ENCODE measurements at regions not wholly inside any gene's neighbourhood (a gene's known extent, or its start where the extent isn't known, plus 50 kb on each side); places are given as distances from the start of the nearest gene placed in this dataset.

DNA sequence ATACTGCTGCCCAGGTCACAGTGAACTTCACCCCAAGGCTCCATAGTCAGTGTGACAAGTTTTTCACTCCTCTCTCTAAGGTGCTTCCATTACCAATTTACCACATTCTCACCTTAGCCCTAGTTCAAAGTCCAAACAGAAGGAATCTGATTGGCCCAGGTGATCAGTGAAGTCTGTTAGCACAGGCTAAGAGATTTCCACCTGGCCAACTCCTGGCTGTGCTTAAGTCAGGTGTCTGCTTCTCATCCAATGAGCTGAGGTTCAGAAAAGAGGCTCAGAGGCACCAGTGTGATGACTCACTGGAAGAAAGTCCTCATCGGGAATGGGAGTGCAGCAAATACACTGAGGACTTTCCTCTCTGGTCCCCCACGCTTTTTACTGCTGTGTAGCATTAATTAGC lies 164.4 kb upstream of the MGAT5 start:
- DNase-seq, result no peak

DNA sequence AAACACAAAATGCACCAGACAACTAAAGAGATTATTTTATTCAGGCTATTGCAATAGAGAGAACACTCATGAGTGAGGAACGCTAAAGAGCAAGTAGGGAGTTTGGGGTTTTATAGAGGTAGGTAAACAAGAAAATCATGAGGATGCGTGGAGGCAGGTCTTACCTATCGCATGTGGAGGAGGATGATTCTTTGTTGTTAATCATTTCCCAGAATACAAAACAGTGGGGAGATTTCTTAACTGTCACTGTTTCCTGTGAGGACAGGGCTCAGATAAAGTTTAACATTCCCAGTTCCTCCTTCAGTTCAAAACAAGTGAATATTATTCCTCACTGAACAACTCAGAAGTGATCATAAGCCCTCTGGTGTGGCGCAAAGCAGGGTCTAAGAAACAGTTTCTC lies 156.1 kb upstream of the MGAT5 start:
- DNase-seq, result no peak

DNA sequence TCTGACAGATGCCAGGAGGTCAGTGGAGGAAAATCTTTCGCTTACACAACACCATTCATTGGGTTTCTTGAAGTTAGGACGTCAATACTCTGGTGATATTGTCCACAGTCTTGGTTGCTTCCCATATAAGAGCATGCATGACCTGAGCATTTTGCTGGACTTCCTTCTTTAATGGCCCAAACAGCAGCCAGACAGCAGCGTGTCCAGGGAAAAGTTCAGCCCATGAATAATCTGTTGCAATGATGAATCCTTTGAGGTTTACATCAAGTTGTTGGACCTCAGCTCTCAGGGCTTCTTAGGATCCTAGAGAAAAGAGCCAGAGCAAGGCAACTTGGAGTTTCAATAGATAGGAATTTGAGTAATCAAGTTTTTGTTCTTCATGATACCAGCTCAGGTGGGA lies 155.6 kb upstream of the MGAT5 start:
- DNase-seq, result no peak

DNA sequence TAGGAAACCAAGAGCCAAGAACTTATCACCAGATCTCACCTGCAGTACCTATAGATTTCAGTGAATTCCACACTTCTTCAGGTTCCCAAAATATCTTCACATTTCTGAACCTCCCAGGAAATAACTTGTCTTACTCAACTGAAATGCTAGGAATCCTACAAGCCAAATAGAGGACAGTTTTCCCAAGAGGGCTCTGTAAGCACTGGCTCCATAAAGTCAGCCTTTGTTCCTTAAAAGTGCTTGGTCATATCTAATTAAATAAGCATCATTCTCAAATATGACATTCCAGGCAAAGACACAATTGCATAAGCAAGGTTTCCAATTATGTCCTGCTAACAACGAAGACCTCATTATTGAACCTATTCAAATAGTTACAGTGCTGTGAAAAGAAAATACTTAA lies 154.6 kb upstream of the MGAT5 start:
- no peak for DNase-seq

DNA sequence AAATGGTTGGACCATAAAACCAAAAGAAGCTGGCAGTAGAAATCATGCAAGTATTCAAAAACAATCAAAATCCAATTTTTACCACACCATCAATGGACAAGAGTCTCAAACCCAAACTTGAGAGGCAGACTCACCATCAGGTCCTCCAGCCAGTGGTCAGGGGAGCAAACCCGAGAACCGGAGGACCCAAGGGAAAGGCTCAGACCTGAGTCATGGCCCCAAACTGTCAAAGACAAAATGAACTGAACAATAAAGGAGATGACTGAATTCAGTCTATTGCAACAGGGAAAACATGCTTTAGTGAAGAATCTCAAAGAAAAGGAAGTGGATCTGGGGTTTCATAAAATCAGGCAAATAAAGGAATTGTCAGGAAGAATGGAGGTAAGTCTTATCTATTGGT lies 150.7 kb upstream of the MGAT5 start:
- DNase-seq, result no peak

DNA sequence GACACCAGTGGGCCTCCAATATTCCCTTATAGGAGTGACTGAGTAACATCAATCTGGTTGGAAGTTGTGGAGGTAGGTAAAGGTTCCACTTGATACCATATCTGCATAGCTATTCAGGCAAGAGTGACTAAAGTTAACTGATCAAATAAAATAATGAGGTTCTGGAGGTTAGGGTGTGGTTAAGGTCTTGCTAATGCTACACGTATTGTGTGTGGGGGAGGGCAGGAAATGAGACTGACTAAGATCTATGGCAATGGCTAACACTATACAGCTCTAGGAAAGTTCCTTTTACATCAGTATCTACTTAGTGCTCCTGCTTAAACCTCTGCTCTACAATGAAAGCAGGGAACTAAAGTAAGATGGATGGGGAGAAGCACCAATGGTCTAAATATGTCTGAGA lies 149.1 kb upstream of the MGAT5 start:
- no peak for DNase-seq

DNA sequence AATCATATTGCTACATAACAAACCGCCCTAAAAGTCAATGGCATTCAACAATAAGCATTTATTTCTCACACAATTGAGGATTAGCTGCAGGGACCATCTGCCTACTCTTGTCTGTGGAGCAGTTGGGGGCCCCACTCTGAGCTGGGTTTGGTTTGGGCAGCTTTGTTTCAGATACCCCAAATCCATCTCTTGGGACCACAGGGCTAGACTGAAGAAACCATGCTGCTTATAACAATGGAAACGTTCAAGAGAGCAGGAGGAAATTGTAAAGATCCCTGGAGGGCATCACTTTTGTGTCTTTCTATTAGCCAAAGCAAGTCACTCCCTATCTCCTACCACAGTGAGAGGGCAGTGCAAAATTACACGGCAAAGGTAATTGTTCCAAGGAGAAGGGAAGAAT lies 146.5 kb upstream of the MGAT5 start:
- DNase-seq, result no peak

DNA sequence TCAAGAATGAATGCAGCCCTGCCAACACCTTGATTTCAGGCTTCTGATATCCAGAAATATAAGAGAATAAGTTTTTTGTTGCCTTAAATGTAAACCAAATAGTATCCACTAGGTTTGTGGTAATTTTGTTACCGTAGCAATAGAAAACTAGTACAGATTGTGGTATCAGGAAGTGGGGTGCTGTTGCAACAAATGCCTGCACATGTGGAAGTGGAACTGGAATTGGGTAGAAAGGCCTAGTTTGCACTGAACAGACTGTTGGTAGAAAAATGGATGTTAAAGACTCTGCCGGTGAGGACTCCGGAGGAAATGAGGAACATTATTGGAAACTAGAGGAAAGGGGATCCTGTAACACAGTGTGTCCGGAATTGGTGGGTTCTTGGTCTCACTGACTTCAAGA lies 145.8 kb upstream of the MGAT5 start:
- no peak for DNase-seq

DNA sequence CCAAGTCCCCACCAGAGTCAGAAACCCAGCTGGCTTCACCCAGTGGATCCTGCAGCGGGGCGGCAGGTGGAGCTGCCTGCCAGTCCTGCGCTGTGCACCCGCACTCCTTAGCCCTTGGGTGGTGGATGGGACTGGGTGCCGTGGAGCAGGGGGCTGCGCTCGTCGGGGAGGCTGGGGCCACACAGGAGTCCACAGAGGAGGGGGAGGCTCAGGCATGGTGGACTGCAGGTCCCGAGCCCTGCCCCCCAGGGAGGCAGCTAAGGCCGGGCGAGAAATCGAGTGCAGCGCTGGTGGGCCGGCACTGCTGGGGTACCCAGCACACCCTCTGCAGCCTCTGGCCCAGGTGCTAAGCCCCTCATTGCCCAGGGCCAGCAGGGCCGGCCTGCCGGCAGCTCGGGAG lies 144.6 kb upstream of the MGAT5 start:
- DNase-seq, result no peak

DNA sequence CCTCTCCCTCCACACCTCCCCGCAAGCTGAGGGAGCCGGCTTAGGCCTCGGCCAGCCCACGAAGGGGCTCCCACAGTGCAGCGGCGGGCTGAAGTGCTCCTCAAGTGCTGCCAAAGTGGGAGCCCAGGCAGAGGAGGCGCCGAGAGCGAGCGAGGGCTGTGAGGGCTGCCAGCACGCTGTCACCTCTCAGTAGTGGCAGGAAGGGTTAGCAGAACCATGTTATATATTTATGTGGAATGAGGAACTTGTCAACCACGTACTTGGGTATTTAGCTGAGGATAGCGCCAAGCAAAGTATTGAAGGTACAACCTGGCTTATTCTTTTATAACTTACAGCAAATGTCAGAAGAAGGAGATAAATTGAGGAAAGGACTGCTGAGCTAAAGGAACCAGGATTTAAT lies 144.1 kb upstream of the MGAT5 start:
- DNase-seq, result no peak

DNA sequence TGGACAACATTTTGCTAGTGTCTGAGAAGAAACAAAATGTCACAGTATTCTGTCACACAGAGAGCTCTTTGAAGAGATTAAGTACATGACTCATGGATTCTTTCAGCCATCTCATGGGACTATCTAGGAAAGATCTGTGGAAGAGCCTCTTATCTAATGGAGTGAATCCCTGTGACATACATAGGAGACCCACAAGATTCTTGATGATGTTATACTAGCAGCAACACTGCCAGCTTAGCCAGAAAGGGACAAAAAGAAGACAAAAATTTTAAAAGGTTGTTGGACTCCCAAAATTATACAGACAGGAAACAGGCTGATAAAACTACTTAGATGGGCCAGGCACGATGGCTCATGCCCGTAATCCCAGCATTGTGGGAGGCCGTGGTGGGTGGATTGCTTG lies 143.3 kb upstream of the MGAT5 start:
- DNase-seq, result no peak

DNA sequence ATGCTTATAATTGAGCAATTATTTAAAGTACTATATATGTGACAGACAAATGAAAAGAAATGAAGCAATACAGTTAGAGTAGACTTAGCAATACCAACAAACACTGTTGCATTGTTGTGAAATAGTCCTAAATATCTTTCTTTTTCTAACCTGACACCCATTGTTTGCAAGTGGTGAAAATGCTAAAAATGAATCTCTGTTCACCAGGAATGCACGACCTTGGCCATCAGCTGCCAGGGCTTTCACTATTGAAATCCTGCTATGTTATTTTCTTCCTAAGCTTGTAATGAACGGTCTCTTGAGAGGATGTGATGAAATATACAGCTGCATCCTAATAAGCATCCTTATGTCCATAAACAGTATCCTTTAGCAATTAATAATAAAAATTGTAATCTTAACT lies 136.2 kb upstream of the MGAT5 start:
- no peak for DNase-seq

DNA sequence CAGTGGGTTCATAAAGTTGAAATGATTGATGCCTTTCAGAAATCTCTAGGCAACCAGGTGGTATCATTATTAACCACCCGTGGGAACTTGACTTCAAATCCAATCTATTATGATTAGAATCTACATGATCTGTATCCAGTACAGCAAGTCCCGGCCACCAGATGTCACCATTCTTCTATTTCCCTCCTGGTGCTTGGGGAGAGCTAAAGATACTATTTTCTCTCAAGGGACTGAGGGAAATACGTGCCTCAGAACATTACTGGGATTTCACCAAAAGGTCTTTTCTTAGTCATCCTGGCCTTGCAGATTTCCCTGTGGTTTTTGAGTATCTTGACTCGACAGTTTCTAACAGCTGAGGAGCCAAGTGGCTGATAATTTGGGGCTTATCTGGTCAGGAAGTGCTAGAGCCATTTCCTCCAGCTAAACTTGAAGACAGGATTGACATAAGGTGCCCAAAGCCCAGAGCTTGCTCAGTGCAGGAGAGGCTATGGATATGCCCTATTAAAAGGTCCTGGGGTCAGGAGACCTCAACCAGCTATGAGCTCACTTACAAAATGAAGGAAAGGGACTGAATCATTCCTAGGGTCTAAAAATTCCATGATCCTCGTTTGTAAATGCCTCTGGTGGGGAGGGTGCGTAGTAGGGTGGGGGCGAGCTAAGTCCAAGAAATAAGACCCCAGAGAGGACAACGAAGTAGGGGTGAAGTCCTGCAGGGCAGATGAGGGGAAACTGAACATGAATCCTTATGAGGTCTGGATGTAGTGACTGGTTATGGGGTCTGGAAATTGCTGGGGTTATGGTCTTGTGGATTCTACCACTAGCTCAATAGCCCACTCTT lies 135.4 kb upstream of the MGAT5 start:
- DNase-seq, result peak; percentile 84 to 89

DNA sequence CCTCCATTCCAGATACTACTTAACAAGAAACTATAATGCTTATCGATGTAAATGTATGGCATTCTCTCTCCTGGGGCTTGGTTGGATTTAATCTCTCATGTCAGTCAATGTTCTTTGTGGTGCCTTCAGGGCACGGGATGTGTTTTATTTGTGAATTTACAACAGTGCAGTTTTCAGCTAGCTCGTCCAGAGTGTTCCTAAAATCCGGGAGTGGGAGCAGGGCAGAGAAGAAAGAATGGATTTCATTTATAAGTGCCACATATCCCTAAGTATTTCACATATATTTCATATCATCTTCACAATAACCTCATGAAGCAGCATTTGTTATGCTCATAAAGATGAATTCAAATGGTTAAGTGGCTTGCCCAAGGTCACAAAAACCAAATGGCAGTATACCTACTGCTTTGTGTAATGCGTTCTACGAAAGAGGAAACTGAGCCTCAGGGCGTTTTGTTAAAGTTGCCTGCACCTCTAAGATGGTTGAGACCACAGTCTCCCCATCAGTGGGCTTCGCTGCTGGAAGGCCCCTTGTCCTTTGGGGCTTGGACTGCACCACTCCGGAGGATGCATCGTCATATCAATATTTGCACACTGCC lies 134.7 kb upstream of the MGAT5 start:
- DNase-seq, result no peak

DNA sequence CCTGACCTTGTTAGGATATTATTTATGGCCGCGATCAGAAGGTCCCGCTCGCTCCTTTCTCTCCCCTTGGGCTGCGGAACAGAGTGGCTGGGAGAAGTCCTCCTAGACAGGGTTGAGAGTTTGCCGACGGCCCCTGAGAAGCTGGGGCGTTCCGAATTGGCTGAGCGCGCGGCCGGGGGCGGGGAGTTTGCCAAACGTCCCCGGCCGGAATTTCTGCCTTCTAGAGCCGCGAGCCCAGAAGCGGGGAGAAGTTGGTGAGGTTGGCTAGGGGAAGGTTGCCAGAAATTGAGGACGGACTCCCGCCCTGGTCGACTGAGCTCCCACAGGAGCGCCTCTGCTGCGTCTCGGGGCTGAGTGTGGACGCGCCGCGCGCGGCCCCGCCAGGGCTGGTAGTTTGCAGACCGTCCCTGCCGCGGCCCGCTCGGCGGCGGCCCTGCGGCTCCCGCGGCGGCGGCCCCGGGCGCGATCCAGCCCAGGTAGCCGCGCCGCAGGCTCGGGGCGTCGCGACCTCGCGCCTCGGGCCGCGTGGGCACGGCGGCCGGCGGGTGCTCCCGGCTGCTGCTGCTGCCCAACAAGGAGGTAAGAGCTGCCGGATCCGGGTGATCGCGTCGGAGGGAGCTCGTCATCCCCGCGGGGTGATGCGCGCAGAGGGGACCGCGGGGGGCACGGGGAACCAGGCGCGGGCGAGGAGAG lies 134.0 kb upstream of the MGAT5 start:
- DNase-seq, result peak; percentile 86 to 88

DNA sequence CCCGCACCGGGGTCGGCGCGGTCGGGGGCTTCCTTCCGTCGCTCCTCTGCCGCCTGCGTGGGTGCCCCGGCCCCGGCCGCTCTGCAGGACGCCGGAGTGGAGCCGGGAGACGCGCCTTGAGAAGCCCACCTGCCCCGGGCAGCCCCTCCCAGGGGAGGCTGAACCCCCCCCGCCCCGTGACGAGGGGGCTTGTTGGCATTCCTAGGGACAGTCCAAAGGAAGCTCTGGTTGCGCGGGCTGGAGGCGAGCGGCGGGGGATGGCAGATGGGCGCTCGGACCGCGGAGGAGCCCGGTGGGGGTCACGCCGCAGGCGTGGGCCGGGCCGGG lies 133.5 kb upstream of the MGAT5 start:
- no peak for DNase-seq

DNA sequence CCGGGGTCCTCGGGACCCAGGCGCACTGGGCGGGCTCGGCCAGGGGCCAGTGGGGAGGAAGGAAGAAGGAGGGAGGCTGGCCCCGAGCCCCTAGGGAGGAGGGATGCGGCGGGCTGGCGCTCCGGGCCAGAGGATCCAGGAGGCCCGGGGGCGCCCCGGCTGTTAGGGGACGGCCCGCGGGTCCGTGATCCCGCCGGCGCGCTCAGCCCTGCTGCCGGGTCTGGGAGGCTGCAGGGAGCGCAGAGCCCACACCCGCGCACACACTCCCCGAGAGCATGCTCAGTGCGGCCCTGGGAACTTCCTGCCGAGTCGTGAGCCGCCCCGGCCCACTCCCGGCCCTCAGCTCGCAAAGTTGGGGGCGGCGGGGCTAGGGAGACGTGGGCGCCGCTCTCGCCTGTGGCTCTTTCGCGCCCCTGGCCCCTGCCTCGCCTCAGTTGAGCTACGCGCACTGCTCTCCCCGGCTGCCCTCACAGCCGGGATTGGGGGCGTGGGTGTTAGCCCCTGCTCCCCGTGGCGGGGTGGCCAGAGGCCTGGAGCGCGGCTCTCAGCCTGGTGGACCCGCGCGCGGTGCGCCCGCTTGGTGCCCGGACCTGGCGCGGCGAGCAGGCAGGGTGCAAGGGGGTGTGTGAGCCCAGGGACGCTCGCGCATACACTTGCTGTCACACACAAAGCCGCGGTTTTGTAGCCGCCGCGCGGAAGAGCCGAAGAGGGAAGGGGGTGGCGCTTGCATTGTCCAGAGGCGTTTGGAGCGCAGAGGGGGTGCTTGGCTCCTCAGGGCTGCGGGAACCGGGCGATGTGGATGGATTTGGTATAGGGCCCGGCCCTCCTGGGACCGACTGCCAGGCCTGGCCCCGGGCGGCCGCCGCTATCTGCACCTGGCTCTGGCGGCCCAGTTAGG lies 132.9 kb upstream of the MGAT5 start:
- peak; percentile 13 to 36 for DNase-seq

DNA sequence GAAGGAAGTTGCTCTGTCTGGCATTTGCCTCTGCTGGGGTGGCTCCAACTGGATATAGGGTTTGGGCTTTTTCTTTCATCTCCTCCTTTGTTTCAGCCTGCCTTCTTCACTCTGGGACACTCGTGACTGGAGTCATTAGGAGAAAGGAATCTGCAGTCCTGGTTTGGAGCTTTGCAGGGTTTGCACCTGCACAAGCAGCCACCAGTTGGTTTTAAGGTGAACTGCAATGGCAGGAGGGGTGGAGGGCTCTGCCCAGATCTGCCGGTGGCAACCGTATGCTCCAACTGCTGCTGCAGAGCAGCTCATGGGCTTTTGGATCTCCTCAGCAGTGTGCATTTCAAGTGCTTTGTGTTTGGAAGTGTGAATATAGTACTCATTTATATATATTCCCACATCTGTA lies 131.3 kb upstream of the MGAT5 start:
- no peak for DNase-seq

DNA sequence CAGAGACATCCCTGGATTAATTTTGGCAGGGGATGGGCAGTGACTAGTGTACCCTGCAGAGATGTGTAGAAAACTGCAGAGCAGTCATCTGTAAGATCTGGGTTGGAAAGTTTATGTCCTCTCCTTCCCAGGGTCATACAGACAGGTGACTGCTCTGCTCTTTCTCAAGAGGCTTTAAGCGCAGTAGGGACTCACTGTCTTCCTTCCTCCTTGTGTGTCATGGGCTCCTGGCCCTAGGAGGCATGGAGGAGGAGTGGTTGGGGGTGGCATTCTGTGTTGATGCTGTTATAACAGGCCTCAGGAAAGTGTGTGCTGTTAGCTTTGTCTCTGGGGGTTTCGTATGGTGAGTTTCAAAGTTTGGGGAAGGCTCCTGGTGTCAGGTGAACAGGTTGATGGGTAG lies 130.5 kb upstream of the MGAT5 start:
- no peak for DNase-seq

DNA sequence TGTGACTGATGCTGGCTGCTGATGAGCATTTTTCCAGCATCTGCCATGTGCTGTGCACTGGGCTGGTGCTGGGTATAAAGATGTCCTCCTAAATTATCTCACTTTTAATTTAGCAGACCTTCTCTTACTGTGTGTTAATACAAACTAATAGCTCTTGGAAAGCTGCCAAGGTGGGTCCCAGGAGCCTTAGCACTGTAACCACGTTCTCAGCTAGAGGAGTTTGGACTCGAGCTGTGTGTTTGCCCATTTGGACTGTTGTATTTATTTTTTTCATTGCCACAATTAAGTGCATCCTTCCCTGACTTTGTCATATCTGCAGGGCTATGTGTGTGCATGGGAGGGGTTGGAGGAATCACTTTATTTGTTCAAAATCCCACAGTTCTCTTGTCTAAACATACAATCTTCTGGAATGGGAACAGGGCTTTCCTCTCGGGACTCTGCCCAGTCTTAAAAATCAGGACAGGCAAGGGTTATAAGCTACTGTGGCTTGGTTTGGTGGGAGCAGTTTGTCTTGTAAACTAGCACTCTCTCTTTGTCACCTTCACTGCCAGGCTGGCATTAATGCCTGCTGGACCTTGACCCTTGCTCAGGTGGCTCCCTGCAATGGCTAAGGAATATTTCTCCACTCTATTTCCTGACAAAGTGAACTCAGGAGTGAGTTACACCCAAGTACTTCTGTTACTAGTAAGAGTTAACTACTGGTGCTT lies 129.7 kb upstream of the MGAT5 start:
- peak in 1 of 2 experiments; percentile 25 for DNase-seq

DNA sequence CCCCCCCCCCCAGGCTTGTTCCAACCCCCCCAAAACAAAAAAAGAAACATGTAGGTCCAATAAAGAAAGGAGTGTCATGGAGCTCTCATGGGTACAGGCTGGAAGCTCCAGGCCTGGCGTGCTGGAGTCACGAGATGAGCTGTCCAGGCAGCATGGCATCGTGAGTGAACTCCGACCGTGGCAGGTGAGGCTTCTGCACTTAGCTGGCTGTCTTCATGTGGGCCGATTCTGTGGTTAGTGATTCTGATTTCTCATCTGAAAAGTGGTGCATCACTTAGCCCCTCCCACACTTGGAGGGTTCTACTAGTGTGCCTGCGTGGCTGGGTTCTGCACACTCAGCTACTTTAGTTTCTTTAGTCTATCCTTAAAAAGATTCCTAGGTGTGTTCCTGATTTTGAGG lies 126.4 kb upstream of the MGAT5 start:
- DNase-seq, result no peak

DNA sequence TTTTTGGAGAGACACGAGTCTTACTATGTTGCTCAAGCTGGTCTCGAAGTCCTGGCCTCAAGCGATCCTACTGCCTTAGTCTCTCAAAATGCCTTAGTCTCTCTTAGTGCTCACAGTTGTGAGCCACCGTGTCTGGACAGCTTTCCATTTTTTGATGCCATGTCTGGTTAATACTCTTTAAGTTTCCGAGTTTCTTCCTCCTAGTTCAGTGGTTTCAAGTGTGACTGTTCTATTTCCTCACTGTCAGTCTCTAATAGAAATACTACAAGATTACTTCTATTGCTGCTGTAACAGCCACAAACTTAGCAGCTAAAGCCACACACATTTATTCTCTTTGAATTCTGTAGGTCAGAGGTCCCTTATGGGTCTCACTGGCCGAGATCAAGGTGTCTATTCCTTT lies 125.1 kb upstream of the MGAT5 start:
- no peak for DNase-seq
